Heart left ventricle (tissue), 16 donors: ENCODE measurements at regions not wholly inside any gene's neighbourhood (a gene's known extent, or its start where the extent isn't known, plus 50 kb on each side); places are given as distances from the start of the nearest gene placed in this dataset.
"Not testable (repeated sequence)": the region's sequence is repeated elsewhere in the genome, so short reads cannot be mapped to it uniquely, and the experiment has no call there.

Experiments
- ATAC-seq, 4 donors: fragments of 200-7000 bp; cut with Tn5 transposase; one replicate each; pipeline ENCODE4 v1.9.1; 2020 to 2022; ENCODE audit warnings: moderate library complexity in 4 of 4, mild to moderate bottlenecking in 3 of 4, moderate number of reproducible peaks in 1 of 4
- DNase-seq, 5 donors: peaks; one replicate each; pipeline ENCODE4 v3.0.0-alpha.2; 2020
- H3K27ac ChIP-seq, 12 donors: fragments of 200-600 bp; sonication (generic) in 4 of 12; one replicate each; pipeline versions ENCODE4 v1.5.0 to v1.8.0; 2016 to 2022; ENCODE audit warnings: mild to moderate bottlenecking in 2 of 12
- H3K27me3 ChIP-seq, 9 donors: fragments of 200-600 bp; sonication (generic) in 2 of 9; one replicate each; pipeline versions ENCODE4 v1.5.1 to v1.8.0; 2016 to 2022; ENCODE audit warnings: mild to moderate bottlenecking in 3 of 9
- H3K36me3 ChIP-seq, 9 donors: fragments of 200-600 bp; sonication (generic) in 2 of 9; one replicate each; pipeline versions ENCODE4 v1.5.0 to v1.8.0; 2018 to 2022; ENCODE audit warnings: mild to moderate bottlenecking in 2 of 9
- H3K4me1 ChIP-seq, 12 donors: fragments of 200-600 bp; sonication (generic) in 4 of 12; one replicate each; pipeline versions ENCODE4 v1.5.0 to v1.8.0; 2016 to 2022; ENCODE audit warnings: mild to moderate bottlenecking in 3 of 12
- H3K4me3 ChIP-seq, 12 donors: fragments of 200-600 bp; sonication (generic) in 4 of 12; one replicate each; pipeline versions ENCODE4 v1.5.0 to v1.8.0; 2017 to 2022; ENCODE audit warnings: mild to moderate bottlenecking in 9 of 12, moderate library complexity in 4 of 12
- H3K9me3 ChIP-seq, 12 donors: fragments of 200-600 bp; sonication (generic) in 4 of 12; one replicate each; pipeline versions ENCODE4 v1.5.0 to v1.8.0; 2016 to 2022; ENCODE audit warnings: mild to moderate bottlenecking in 1 of 12
- CTCF ChIP-seq, 12 donors: fragments of 200-600 bp; sonication (generic) in 4 of 12; IDR thresholded peaks; one replicate each; pipeline versions ENCODE4 v1.5.0 to v1.8.0; 2018 to 2022; ENCODE audit warnings: antibody characterized with exemption in 12 of 12, mild to moderate bottlenecking in 5 of 12
- POLR2A ChIP-seq, 2 donors: fragments of 450-650 bp; IDR thresholded peaks; one replicate each; pipeline ENCODE4 v1.6.1; 2017; ENCODE audit warnings: antibody characterized with exemption in 2 of 2, mild to moderate bottlenecking in 2 of 2, moderate library complexity in 2 of 2
- WGBS, 4 donors: extraction: QIAGEN DNeasy Blood & Tissue Kit in 2 of 4; methylation state at CpG; one replicate each; pipeline versions ENCODE4 v1.1.5 to v1.1.7; 2013 to 2018; 5-methylcytosine and 5-hydroxymethylcytosine counted together
- intact Hi-C, 10 donors: fragments of 100-400 bp; cut with DNase I; formaldehyde crosslinking; loops; one replicate each; pipeline versions ENCODE4 v1.11.1 to v1.14.2; 2022
- donor health status: ischemic (EF 13 %, LVEDD 7.1; RV severe dilation, severe dysfunction).
- donor health status: healthy with polysubstance abuse.
- donor health status: DM: no; HTN: yes; CAD: no.
- donor health status: DM: no; HTN: no; CAD: no.
- donor health status: ischemic (EF 25% LVEDD 6.9; RV normal size, moderate dysfunction).
- donor health status: ischemic (EF 25% LVEDD 5.7; RV mildly dilated, moderate dysfunction).
- donor health status: healthy.
- donor health status: DM: yes; HTN: yes; CAD: no.
- donor health status: ischemic (EF 35%, LVEDD 5.7; RV mildly dilated, moderate dysfunction).
- donor health status: nonischemic (EF 11% LVEDD 7.7; RV severe dilation, severe dysfunction).
- donor health status: DM: yes; HTN: yes; CAD: no.
- donor health status: PGD.
- donor health status: ischemic (EF 29% LVEDD 5.4; RV normal size, mild dysfunction).
- donor health status: nonischemic (EF 23%, LVEDD 6.1; RV moderate dilation, normal function).

GRCh38 chr12:5273709-5274108, 158.2 kb upstream of the NTF3 start:
- Histone ChIP-seq H3K4me1 (no peaks in the 10 kb centered on the region), H3K27ac (no peak overlapping the region), H3K4me3 (no peak overlapping the region), H3K9me3 (no peaks in the 10 kb centered on the region), H3K36me3 (no peaks in the 10 kb centered on the region), H3K27me3 (no peaks in the 10 kb centered on the region)
- intact Hi-C loops: no loop called here
- TF ChIP-seq POLR2A (IDR thresholded peaks at IDR 0.05): no peak
- no peak for TF ChIP-seq CTCF (IDR thresholded peaks at IDR 0.05)
- ATAC-seq (no peak), DNase-seq (peak in 1 of 5 donors; percentile 39)
- WGBS, 4 donors: 76 to 85% (median 81%) methylated on average over 8 of the region's 8 CpGs

- TF ChIP-seq CTCF (IDR thresholded peaks at IDR 0.05): no peak
- TF ChIP-seq POLR2A (IDR thresholded peaks at IDR 0.05): no peak
- ATAC-seq (no peak), DNase-seq (no peak)
- H3K9me3 ChIP-seq: no peaks in the 10 kb centered on the region
- no peak overlapping the region for H3K27ac ChIP-seq
- intact Hi-C loops: no loop called here
- no peaks in the 10 kb centered on the region for H3K4me1 ChIP-seq
- H3K27me3 ChIP-seq: no peaks in the 10 kb centered on the region
- no peaks in the 10 kb centered on the region for H3K36me3 ChIP-seq
- 75 to 85% (median 81%) methylated on average over 4 of the region's 4 CpGs for WGBS, 4 donors
- no peak overlapping the region for H3K4me3 ChIP-seq
Observed at GRCh38 chr12:5276327-5276880, 155.5 kb upstream of the NTF3 start.

- intact Hi-C loops: no loop called here
Observed at GRCh38 chr12:5280086-5280485, 151.8 kb upstream of the NTF3 start.

GRCh38 chr12:5290368-5290767, 141.5 kb upstream of the NTF3 start:
- WGBS, 4 donors: 68 to 100% (median 71%) methylated on average over 1 to 21 of the region's 21 CpGs
- H3K4me1 ChIP-seq, H3K27ac ChIP-seq, ATAC-seq, H3K36me3 ChIP-seq, intact Hi-C loops, H3K27me3 ChIP-seq, H3K9me3 ChIP-seq, DNase-seq, H3K4me3 ChIP-seq: not testable (repeated sequence)

More at GRCh38 chr12:5280086-5280485, 151.8 kb upstream of the NTF3 start:
- TF ChIP-seq POLR2A (IDR thresholded peaks at IDR 0.05) (no peak), CTCF (IDR thresholded peaks at IDR 0.05) (no peak)
- no peak for ATAC-seq
- 81 to 92% (median 89%) methylated on average over 5 of the region's 5 CpGs for WGBS, 4 donors
- H3K4me3 ChIP-seq: no peak overlapping the region
- no peaks in the 10 kb centered on the region for H3K9me3 ChIP-seq
- no peaks in the 10 kb centered on the region for H3K4me1 ChIP-seq
- H3K27ac ChIP-seq: no peak overlapping the region
- no peak for DNase-seq
- H3K36me3 ChIP-seq: no peaks in the 10 kb centered on the region
- no peaks in the 10 kb centered on the region for H3K27me3 ChIP-seq

GRCh38 chr12:5292651-5293050, 139.3 kb upstream of the NTF3 start:
- Histone ChIP-seq H3K27ac (no peak overlapping the region), H3K27me3 (no peaks in the 10 kb centered on the region), H3K4me3 (no peak overlapping the region), H3K4me1 (no peaks in the 10 kb centered on the region), H3K9me3 (no peaks in the 10 kb centered on the region), H3K36me3 (no peaks in the 10 kb centered on the region)
- no peak for ATAC-seq
- TF ChIP-seq CTCF (IDR thresholded peaks at IDR 0.05): no peak
- no peak for TF ChIP-seq POLR2A (IDR thresholded peaks at IDR 0.05)
- intact Hi-C loops: no loop called here
- DNase-seq: no peak
- 78 to 86% (median 84%) methylated on average over 5 of the region's 5 CpGs for WGBS, 4 donors
